ENCODE measurements at regions not wholly inside any gene's neighbourhood (a gene's known extent, or its start where the extent isn't known, plus 50 kb on each side); places are given as distances from the start of the nearest gene placed in this dataset.

GRCh38 chr1:90402893-90403849 lies 313.9 kb downstream of the BARHL2 start:
- TF ChIP-seq ZNF670 (CRISPR knock-in tag; IDR thresholded peaks at IDR 0.05; ENCODE audit: borderline replicate concordance) (no peak), EZH2 (conservative IDR thresholded peaks at IDR 0.05; ENCODE audit: low read depth, low read length) (no peak), ZNF136 (CRISPR knock-in tag; IDR thresholded peaks at IDR 0.05; ENCODE audit: low read depth) (no peak), ZBTB40 (IDR thresholded peaks at IDR 0.05) (no peak), ZBTB40 (CRISPR knock-in tag; IDR thresholded peaks at IDR 0.05) (no peak), MAF1 (CRISPR knock-in tag; IDR thresholded peaks at IDR 0.05; ENCODE audit: borderline replicate concordance) (no peak), FOSL2 (CRISPR knock-in tag; IDR thresholded peaks at IDR 0.05) (peak; percentile 99), PRDM15 (CRISPR knock-in tag; IDR thresholded peaks at IDR 0.05) (no peak), CTCF (CRISPR knock-in tag; IDR thresholded peaks at IDR 0.05) (no peak), ZNF781 (CRISPR knock-in tag; IDR thresholded peaks at IDR 0.05; ENCODE audit: borderline replicate concordance, not compliant biosample characterization) (no peak), FOXP4 (CRISPR knock-in tag; IDR thresholded peaks at IDR 0.05) (no peak), PHB2 (IDR thresholded peaks at IDR 0.05; ENCODE audit: partially characterized antibody) (no peak)

All from HepG2 (cell line).